IMR-90 (cell line): ENCODE measurements at regions not wholly inside any gene's neighbourhood (a gene's known extent, or its start where the extent isn't known, plus 50 kb on each side); places are given as distances from the start of the nearest gene placed in this dataset.

Experiments used
- ATAC-seq: fragments of 200-7000 bp; cut with Tn5 transposase; 2 replicates; pipeline ENCODE4 v1.9.1; 2020; ENCODE audit warnings: low read depth, mild to moderate bottlenecking, moderate library complexity
- BruUV-seq: library from RNA; stranded (reverse); fragments of 400-500 nt; replicated peaks from 2 replicates; lab custom pipeline; 2021; lab: Mats Ljungman, UMichigan
- CTCF ChIA-PET: fragments of 300-600 bp; formaldehyde crosslinking; extraction: SDS; loops from one replicate; lab custom pipeline; 2021; ENCODE audit warnings: antibody characterized with exemption; lab: Yijun Ruan, JAX
- POLR2A ChIA-PET: fragments of 300-600 bp; sonication (Branson Sonifier 250); formaldehyde crosslinking; loops from one replicate; lab custom pipeline; 2022; ENCODE audit warnings: antibody characterized with exemption; ENCODE audit not compliant: unreplicated experiment; lab: Charles Lee
- DNase-seq: peaks from one replicate; pipeline ENCODE4 v3.0.0; 2013
- H2AFZ ChIP-seq: replicated peaks from 2 replicates; pipeline ENCODE3; 2013; ENCODE audit warnings: low read length, mild to moderate bottlenecking; ENCODE audit not compliant: poor library complexity
- H2AK5ac ChIP-seq: 2 replicates; pipeline ENCODE4 v1.6.1; 2013; ENCODE audit warnings: low read depth, low read length, inconsistent platforms
- H2AK9ac ChIP-seq: replicated peaks from 2 replicates; pipeline ENCODE3; 2013; ENCODE audit warnings: mild to moderate bottlenecking, low read depth, low read length, moderate library complexity; ENCODE audit not compliant: poor library complexity
- H2BK120ac ChIP-seq: 2 replicates; pipeline ENCODE4 v1.6.1; 2013; ENCODE audit warnings: low read depth, low read length, inconsistent platforms
- H2BK15ac ChIP-seq: 3 replicates; pipeline ENCODE4 v1.6.1; 2013; ENCODE audit warnings: low read depth, low read length, inconsistent platforms
- H2BK20ac ChIP-seq: 2 replicates; pipeline ENCODE4 v1.6.1; 2013; ENCODE audit warnings: low read depth, mild to moderate bottlenecking, inconsistent platforms, low read length, moderate library complexity
- H2BK5ac ChIP-seq: 2 replicates; pipeline ENCODE4 v1.6.1; 2013; ENCODE audit warnings: mild to moderate bottlenecking, low read depth, low read length, inconsistent platforms; ENCODE audit not compliant: poor library complexity, severe bottlenecking
- H3K14ac ChIP-seq: replicated peaks from 2 replicates; pipeline ENCODE4 v1.6.1; 2013; ENCODE audit warnings: low read depth, low read length, inconsistent platforms
- H3K18ac ChIP-seq: 2 replicates; pipeline ENCODE4 v1.6.1; 2013; ENCODE audit warnings: low read depth, low read length, control low read depth
- H3K23ac ChIP-seq: 2 replicates; pipeline ENCODE4 v1.6.1; 2013; ENCODE audit warnings: low read depth, low read length, inconsistent platforms
- H3K27ac ChIP-seq: 2 replicates; pipeline ENCODE4 v1.5.1; 2013; ENCODE audit warnings: mild to moderate bottlenecking, control low read depth, low read length; ENCODE audit not compliant: insufficient read depth
- H3K27me3 ChIP-seq: 2 replicates; pipeline ENCODE4 v1.6.1; 2013; ENCODE audit warnings: low read length; ENCODE audit not compliant: control insufficient read depth, insufficient read depth
- H3K36me3 ChIP-seq: 2 replicates; pipeline ENCODE4 v1.6.1; 2013; ENCODE audit warnings: low read length, mixed read lengths; ENCODE audit not compliant: control insufficient read depth, insufficient read depth
- H3K4ac ChIP-seq: 2 replicates; pipeline ENCODE4 v1.6.1; 2013; ENCODE audit warnings: low read depth, low read length, inconsistent platforms
- H3K4me1 ChIP-seq: 2 replicates; pipeline ENCODE4 v1.6.1; 2013; ENCODE audit warnings: low read length, mixed read lengths; ENCODE audit not compliant: control insufficient read depth, insufficient read depth
- H3K4me2 ChIP-seq: 2 replicates; pipeline ENCODE4 v1.6.1; 2013; ENCODE audit warnings: low read depth, mild to moderate bottlenecking, control low read depth, low read length, moderate library complexity
- H3K4me3 ChIP-seq: 2 replicates; pipeline ENCODE4 v1.5.1; 2013; ENCODE audit warnings: low read depth, mild to moderate bottlenecking, control low read depth, low read length, moderate library complexity; ENCODE audit not compliant: insufficient read depth
- H3K56ac ChIP-seq: 2 replicates; pipeline ENCODE4 v1.6.1; 2013; ENCODE audit warnings: low read length, inconsistent platforms; ENCODE audit not compliant: insufficient read depth; ENCODE audit errors: extremely low read depth
- H3K79me1 ChIP-seq, 2 experiments: 2 replicates each; pipeline ENCODE4 v1.6.1; 2013; ENCODE audit warnings: low read length in 2 of 2, inconsistent platforms in 1 of 2, low read depth in 1 of 2
- H3K9ac ChIP-seq: 2 replicates; pipeline ENCODE4 v1.6.1; 2013; ENCODE audit warnings: low read depth, low read length, control low read depth
- H3K9me1 ChIP-seq: 2 replicates; pipeline ENCODE4 v1.6.1; 2013; ENCODE audit warnings: low read length, inconsistent platforms; ENCODE audit not compliant: insufficient read depth
- H3K9me3 ChIP-seq: 2 replicates; pipeline ENCODE4 v1.6.1; 2013; ENCODE audit warnings: low read length; ENCODE audit not compliant: control insufficient read depth, insufficient read depth
- H4K20me1 ChIP-seq: 2 replicates; pipeline ENCODE4 v1.6.1; 2013; ENCODE audit warnings: low read length, inconsistent platforms; ENCODE audit not compliant: insufficient read depth
- H4K5ac ChIP-seq: 2 replicates; pipeline ENCODE4 v1.6.1; 2013; ENCODE audit warnings: mild to moderate bottlenecking, low read depth, low read length, control low read depth
- H4K8ac ChIP-seq, 2 experiments: 2 replicates each; pipeline ENCODE4 v1.6.1; 2013; ENCODE audit warnings: low read depth in 2 of 2, low read length in 2 of 2, control low read depth in 1 of 2, inconsistent platforms in 1 of 2
- H4K91ac ChIP-seq: 2 replicates; pipeline ENCODE4 v1.6.1; 2013; ENCODE audit warnings: low read depth, low read length, inconsistent platforms; ENCODE audit not compliant: insufficient read depth
- BHLHE40 ChIP-seq: fragments of 150-350 bp; IDR thresholded peaks from 2 replicates; pipeline ENCODE4 v1.6.1; 2016; ENCODE audit warnings: mild to moderate bottlenecking, low read depth, low read length
- CEBPB ChIP-seq: IDR thresholded peaks from 2 replicates; pipeline ENCODE4 v1.6.1; 2012; ENCODE audit warnings: low read depth, low read length, improper control_type of control experiment
- CHD1 ChIP-seq: IDR thresholded peaks from 2 replicates; pipeline ENCODE4 v1.6.1; 2012; ENCODE audit warnings: low read depth, low read length, improper control_type of control experiment
- CTCF ChIP-seq: conservative IDR thresholded peaks from 2 replicates; pipeline ENCODE4 v1.5.1; 2012; ENCODE audit warnings: mild to moderate bottlenecking, low read depth, low read length, improper control_type of control experiment
- FOS ChIP-seq: fragments of 150-350 bp; IDR thresholded peaks from 2 replicates; pipeline ENCODE4 v1.6.1; 2016; ENCODE audit warnings: low read depth, low read length
- MAFK ChIP-seq: IDR thresholded peaks from 2 replicates; pipeline ENCODE4 v1.6.1; 2012; ENCODE audit warnings: low read depth, low read length, improper control_type of control experiment
- MAZ ChIP-seq: IDR thresholded peaks from 2 replicates; pipeline ENCODE4 v1.6.1; 2012; ENCODE audit warnings: low read depth, mild to moderate bottlenecking, low read length, improper control_type of control experiment, moderate library complexity, borderline replicate concordance
- MXI1 ChIP-seq: IDR thresholded peaks from 2 replicates; pipeline ENCODE4 v1.6.1; 2012; ENCODE audit warnings: low read depth, mild to moderate bottlenecking, low read length, moderate library complexity, borderline replicate concordance
- NFE2L2 ChIP-seq: fragments of 150-350 bp; IDR thresholded peaks from 2 replicates; pipeline ENCODE4 v1.6.1; 2016; ENCODE audit warnings: low read depth, mild to moderate bottlenecking, low read length
- POLR2A ChIP-seq: IDR thresholded peaks from 2 replicates; pipeline ENCODE4 v1.6.1; 2012; ENCODE audit warnings: mild to moderate bottlenecking, low read depth, low read length
- RAD21 ChIP-seq: IDR thresholded peaks from 2 replicates; pipeline ENCODE4 v1.6.1; 2012; ENCODE audit warnings: low read length, improper control_type of control experiment
- RCOR1 ChIP-seq: IDR thresholded peaks from 2 replicates; pipeline ENCODE4 v1.6.1; 2012; ENCODE audit warnings: mild to moderate bottlenecking, low read length, improper control_type of control experiment; ENCODE audit not compliant: insufficient replicate concordance
- RFX5 ChIP-seq: IDR thresholded peaks from 2 replicates; pipeline ENCODE4 v1.8.0; 2012; ENCODE audit warnings: low read depth, mild to moderate bottlenecking, low read length, moderate library complexity
- SMC3 ChIP-seq: fragments of 150-350 bp; IDR thresholded peaks from 2 replicates; pipeline ENCODE4 v1.6.1; 2016; ENCODE audit warnings: low read depth, mild to moderate bottlenecking, antibody characterized with exemption, low read length, moderate library complexity
- WGBS, 2 experiments: methylation state at CpG; one replicate each; pipeline versions ENCODE4 v1.1.5 to v1.1.7; 2013; ENCODE audit warnings: missing lambda C conversion rate in 2 of 2; ENCODE audit not compliant: insufficient read length in 1 of 2; ENCODE audit errors: extremely low coverage in 2 of 2; 5-methylcytosine and 5-hydroxymethylcytosine counted together
- dilution Hi-C: fragments of 300-500 bp; cut with HindIII; formaldehyde crosslinking; loops from one replicate; pipeline ENCODE4 v1.14.3; 2018; ENCODE audit warnings: low sequenced_read_pairs; ENCODE audit not compliant: unreplicated experiment
- in situ Hi-C: fragments of 300-500 bp; cut with MboI; formaldehyde crosslinking; loops from 3 replicates; pipeline ENCODE4 v1.14.3; 2019; ENCODE audit warnings: low sequenced_read_pairs, inconsistent platforms, mixed read lengths
- intact Hi-C: fragments of 100-400 bp; cut with micrococcal nuclease; formaldehyde crosslinking; loops from 2 replicates; pipeline ENCODE4 v1.10.0; 2022
- TF ChIP-seq, protein P1 (sequence below): fragments of 150-350 bp; IDR thresholded peaks from 2 replicates; pipeline ENCODE4 v1.6.1; 2017; ENCODE audit warnings: mild to moderate bottlenecking, antibody characterized with exemption, low read length, low read depth
- TF ChIP-seq, protein P2 (sequence below): fragments of 150-350 bp; IDR thresholded peaks from 2 replicates; pipeline ENCODE4 v1.6.1; 2016; ENCODE audit warnings: low read depth, mild to moderate bottlenecking, low read length, moderate library complexity, borderline replicate concordance

- Histone ChIP-seq H2AK5ac (no peak overlapping the region), H3K79me1 (no peaks in the 10 kb centered on the region), H3K9ac (no peak overlapping the region), H2BK5ac (no peak overlapping the region), H3K4me1 (no peaks in the 10 kb centered on the region), H2BK120ac (no peak overlapping the region), H3K4me3 (no peak overlapping the region), H3K27ac (no peak overlapping the region), H4K20me1 (no peaks in the 10 kb centered on the region), H3K9me1 (no peaks in the 10 kb centered on the region), H3K18ac (no peak overlapping the region), H4K8ac (no peak overlapping the region), H3K23ac (no peak overlapping the region), H3K36me3 (no peaks in the 10 kb centered on the region), H3K4me2 (no peak overlapping the region), H3K4ac (no peak overlapping the region), H3K14ac (no peak overlapping the region), H4K5ac (no peak overlapping the region), H2AK9ac (no peak overlapping the region), H2AFZ (no peak overlapping the region), H3K27me3 (no peaks in the 10 kb centered on the region), H3K56ac (no peak overlapping the region), H4K91ac (no peak overlapping the region), H2BK15ac (no peak overlapping the region), H3K9me3 (no peaks in the 10 kb centered on the region), H2BK20ac (no peak overlapping the region)
- dilution Hi-C loops: no loop called here
- WGBS, 2 experiments: no CpG with 5 or more reads among the region's 2 CpGs
- TF ChIP-seq MAZ: no peak
- TF ChIP-seq, protein P1, sequence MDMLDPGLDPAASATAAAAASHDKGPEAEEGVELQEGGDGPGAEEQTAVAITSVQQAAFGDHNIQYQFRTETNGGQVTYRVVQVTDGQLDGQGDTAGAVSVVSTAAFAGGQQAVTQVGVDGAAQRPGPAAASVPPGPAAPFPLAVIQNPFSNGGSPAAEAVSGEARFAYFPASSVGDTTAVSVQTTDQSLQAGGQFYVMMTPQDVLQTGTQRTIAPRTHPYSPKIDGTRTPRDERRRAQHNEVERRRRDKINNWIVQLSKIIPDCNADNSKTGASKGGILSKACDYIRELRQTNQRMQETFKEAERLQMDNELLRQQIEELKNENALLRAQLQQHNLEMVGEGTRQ: no peak
- no peak for TF ChIP-seq CEBPB
- TF ChIP-seq MAFK: no peak
- no peak for TF ChIP-seq CTCF
- TF ChIP-seq BHLHE40: no peak
- TF ChIP-seq MXI1: no peak
- no peak for TF ChIP-seq FOS
- TF ChIP-seq RAD21: no peak
- no peak for TF ChIP-seq RCOR1
- TF ChIP-seq NFE2L2: no peak
- TF ChIP-seq RFX5: no peak
- TF ChIP-seq, protein P2, sequence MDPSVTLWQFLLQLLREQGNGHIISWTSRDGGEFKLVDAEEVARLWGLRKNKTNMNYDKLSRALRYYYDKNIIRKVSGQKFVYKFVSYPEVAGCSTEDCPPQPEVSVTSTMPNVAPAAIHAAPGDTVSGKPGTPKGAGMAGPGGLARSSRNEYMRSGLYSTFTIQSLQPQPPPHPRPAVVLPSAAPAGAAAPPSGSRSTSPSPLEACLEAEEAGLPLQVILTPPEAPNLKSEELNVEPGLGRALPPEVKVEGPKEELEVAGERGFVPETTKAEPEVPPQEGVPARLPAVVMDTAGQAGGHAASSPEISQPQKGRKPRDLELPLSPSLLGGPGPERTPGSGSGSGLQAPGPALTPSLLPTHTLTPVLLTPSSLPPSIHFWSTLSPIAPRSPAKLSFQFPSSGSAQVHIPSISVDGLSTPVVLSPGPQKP: no peak
- no peak for TF ChIP-seq CHD1
- no peak for TF ChIP-seq POLR2A
- TF ChIP-seq SMC3: no peak
- intact Hi-C loops: no loop called here
- POLR2A ChIA-PET: no interaction called here
- BruUV-seq: no TSS peak
- in situ Hi-C loops: no loop called here
- CTCF ChIA-PET: no interaction called here
- DNase-seq (no peak), ATAC-seq (no peak)
These were observed 85.3 kb upstream of the COX7C start for GRCh38 chr5:86532429-86532828.
